Neural crest cell (in vitro differentiated cells): ENCODE measurements at regions not wholly inside any gene's neighbourhood (a gene's known extent, or its start where the extent isn't known, plus 50 kb on each side); places are given as distances from the start of the nearest gene placed in this dataset.

Experiments
- DNase-seq: peaks from one replicate; pipeline ENCODE4 v3.0.0; 2021; ENCODE audit warnings: low read depth, mixed read lengths, low spot score
- H3K27ac Mint-ChIP-seq: one replicate; pipeline ENCODE4 v1.8.0; 2021; ENCODE audit warnings: mild to moderate bottlenecking, mixed read lengths; ENCODE audit not compliant: unreplicated experiment
- H3K27me3 Mint-ChIP-seq: 2 replicates; pipeline ENCODE4 v1.8.0; 2021; ENCODE audit warnings: low read depth, mild to moderate bottlenecking, mixed read lengths
- H3K36me3 Mint-ChIP-seq: 2 replicates; pipeline ENCODE4 v1.8.0; 2021; ENCODE audit warnings: low read depth, mild to moderate bottlenecking, mixed read lengths
- H3K4me1 Mint-ChIP-seq: 2 replicates; pipeline ENCODE4 v1.8.0; 2021; ENCODE audit warnings: mixed read lengths
- H3K4me3 Mint-ChIP-seq: one replicate; pipeline ENCODE4 v1.8.0; 2021; ENCODE audit warnings: mild to moderate bottlenecking, mixed read lengths
- H3K9me3 Mint-ChIP-seq: 2 replicates; pipeline ENCODE4 v1.8.0; 2021; ENCODE audit warnings: mixed read lengths
- TF ChIP-seq, protein P1 (sequence below): fragments of 200-600 bp; sonication (generic); conservative IDR thresholded peaks from 2 replicates; pipeline ENCODE4 v1.5.0; 2021; ENCODE audit warnings: antibody characterized with exemption, mild to moderate bottlenecking

DNA sequence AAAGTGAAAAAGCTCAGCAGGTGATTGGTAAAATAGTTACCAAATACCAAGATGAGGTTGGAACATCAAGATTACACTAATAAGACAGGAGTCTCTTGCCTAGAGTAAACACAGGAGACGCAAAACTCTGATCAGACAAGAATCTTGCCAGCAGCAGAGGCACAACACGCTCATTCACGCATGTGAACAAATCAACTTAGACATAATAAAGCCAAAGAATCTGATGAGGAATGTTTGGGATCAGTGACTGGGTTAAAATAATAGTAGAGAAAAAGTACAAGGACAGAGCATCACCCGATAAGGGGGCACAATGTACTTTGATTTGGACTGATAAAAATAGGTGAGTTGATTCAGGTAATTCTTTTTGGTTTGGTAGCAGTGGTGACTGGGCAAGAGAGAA is 159.5 kb upstream of the GRIP1 start:
- TF ChIP-seq, protein P1, sequence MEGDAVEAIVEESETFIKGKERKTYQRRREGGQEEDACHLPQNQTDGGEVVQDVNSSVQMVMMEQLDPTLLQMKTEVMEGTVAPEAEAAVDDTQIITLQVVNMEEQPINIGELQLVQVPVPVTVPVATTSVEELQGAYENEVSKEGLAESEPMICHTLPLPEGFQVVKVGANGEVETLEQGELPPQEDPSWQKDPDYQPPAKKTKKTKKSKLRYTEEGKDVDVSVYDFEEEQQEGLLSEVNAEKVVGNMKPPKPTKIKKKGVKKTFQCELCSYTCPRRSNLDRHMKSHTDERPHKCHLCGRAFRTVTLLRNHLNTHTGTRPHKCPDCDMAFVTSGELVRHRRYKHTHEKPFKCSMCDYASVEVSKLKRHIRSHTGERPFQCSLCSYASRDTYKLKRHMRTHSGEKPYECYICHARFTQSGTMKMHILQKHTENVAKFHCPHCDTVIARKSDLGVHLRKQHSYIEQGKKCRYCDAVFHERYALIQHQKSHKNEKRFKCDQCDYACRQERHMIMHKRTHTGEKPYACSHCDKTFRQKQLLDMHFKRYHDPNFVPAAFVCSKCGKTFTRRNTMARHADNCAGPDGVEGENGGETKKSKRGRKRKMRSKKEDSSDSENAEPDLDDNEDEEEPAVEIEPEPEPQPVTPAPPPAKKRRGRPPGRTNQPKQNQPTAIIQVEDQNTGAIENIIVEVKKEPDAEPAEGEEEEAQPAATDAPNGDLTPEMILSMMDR, result no peak
- Mint-ChIP-seq H3K4me1 (peaks cover 35% of the 10 kb centered on the region), H3K27ac (no peak overlapping the region), H3K27me3 (no peaks in the 10 kb centered on the region), H3K36me3 (peaks cover under 1% of the 10 kb centered on the region), H3K9me3 (peaks cover 1% of the 10 kb centered on the region), H3K4me3 (no peak overlapping the region)
- DNase-seq, result no peak

DNA sequence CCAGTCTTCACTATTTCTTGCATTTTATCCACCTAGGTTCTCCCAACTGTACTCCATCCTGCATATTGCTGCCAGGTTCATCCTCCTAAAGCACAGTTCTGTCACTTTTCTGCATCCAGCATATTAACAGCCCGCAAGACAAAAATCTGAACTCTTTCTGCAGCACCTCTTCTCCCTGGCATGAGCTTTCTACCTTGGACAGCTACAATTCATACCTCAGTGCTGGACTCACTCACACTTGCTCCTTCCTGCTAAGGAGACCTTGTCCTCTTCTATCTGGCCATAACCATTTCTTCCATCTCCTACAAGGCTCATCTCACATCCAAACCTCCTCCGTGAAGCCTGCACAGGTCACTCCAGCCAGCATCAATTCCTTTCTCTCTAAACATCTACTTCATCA is 170.1 kb upstream of the GRIP1 start:
- Mint-ChIP-seq H3K4me1 (no peaks in the 10 kb centered on the region), H3K27me3 (no peaks in the 10 kb centered on the region), H3K36me3 (no peaks in the 10 kb centered on the region), H3K9me3 (peaks cover 5% of the 10 kb centered on the region), H3K4me3 (no peak overlapping the region), H3K27ac (no peak overlapping the region)
- no peak for DNase-seq
- TF ChIP-seq, protein P1, result no peak

DNA sequence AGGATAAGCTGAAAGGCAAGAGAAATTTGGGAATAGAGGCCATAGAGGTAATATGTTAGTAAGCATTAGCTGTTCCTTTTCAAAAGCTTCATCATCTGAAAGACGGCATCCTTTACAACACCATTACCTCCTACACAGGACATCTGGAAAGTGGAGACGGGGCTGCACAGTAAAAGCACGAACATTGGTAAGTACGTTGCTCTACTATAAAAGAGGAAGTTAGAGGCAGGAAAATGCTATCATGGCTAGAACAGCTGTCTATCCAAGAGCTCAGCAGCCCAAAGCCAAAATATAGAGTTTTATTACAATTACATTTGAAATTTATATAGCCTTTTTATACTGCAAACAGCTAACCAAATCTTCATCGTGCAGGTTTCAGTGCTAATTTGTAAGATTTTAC is 172.3 kb upstream of the GRIP1 start:
- H3K4me1 Mint-ChIP-seq, result no peaks in the 10 kb centered on the region
- H3K36me3 Mint-ChIP-seq, result no peaks in the 10 kb centered on the region
- no peak overlapping the region for H3K4me3 Mint-ChIP-seq
- TF ChIP-seq, protein P1, result no peak
- H3K27ac Mint-ChIP-seq, result no peak overlapping the region
- DNase-seq, result no peak
- H3K9me3 Mint-ChIP-seq, result no peaks in the 10 kb centered on the region
- no peaks in the 10 kb centered on the region for H3K27me3 Mint-ChIP-seq

DNA sequence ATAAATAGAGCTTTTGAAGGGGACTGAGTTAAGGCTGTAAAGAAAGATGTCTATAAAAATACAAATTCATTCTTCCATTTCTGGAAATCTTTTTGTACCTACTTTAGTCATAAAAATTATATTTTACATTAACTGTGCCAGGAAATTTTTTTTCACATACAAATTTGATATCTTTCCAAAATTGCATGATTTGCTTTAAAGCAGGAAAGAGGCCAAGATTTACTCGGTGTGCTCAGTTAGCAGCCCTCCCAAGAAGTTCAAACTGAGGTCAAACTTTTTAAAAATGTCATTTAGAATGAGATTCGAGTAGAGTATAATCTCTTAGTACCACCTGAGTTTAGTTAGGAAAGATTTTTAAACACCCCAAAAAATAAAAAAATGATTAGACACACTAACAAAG is 173.2 kb upstream of the GRIP1 start:
- Mint-ChIP-seq H3K27me3 (no peaks in the 10 kb centered on the region), H3K4me3 (no peak overlapping the region), H3K9me3 (no peaks in the 10 kb centered on the region), H3K27ac (no peak overlapping the region), H3K4me1 (no peaks in the 10 kb centered on the region), H3K36me3 (no peaks in the 10 kb centered on the region)
- DNase-seq, result no peak
- TF ChIP-seq, protein P1, result no peak

DNA sequence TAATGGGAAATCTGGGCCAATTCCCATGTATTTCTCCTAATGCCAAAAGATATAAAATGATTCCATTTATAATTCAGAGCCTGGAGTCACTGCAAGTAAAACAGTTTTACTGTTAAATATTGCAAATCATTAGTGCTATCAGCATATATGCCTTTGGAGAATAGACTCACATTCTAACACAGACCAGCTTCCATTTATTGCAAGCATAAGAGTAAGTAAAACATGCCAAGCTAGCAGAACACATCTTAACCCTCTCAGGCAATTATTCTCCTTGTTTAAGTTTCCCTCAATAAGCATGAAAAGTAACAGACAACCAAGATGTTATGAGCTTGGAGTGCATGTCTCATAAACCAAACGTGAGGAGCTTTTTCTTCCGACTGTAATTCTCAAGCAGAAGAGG is 173.9 kb upstream of the GRIP1 start:
- Mint-ChIP-seq H3K27me3 (no peaks in the 10 kb centered on the region), H3K36me3 (no peaks in the 10 kb centered on the region), H3K27ac (no peak overlapping the region), H3K4me1 (no peaks in the 10 kb centered on the region), H3K9me3 (no peaks in the 10 kb centered on the region), H3K4me3 (no peak overlapping the region)
- DNase-seq, result no peak
- TF ChIP-seq, protein P1, result no peak
